Uterus (tissue), 2 donors: ENCODE measurements at regions not wholly inside any gene's neighbourhood (a gene's known extent, or its start where the extent isn't known, plus 50 kb on each side); places are given as distances from the start of the nearest gene placed in this dataset.

Source experiments
- POLR2A ChIP-seq, 2 donors: fragments of 450-650 bp; IDR thresholded peaks; one replicate each; pipeline ENCODE4 v1.6.1; 2016; ENCODE audit warnings: antibody characterized with exemption in 2 of 2, mild to moderate bottlenecking in 1 of 2, moderate library complexity in 1 of 2
- TF ChIP-seq, protein P1 (sequence below), 4 experiments: fragments of 200-600 bp in 2 of 4; fragments of 450-650 bp in 2 of 4; sonication (generic) in 2 of 4; IDR thresholded peaks; one replicate each; pipeline ENCODE4 v1.5.1; 2016 to 2019; ENCODE audit warnings: antibody characterized with exemption in 4 of 4, mild to moderate bottlenecking in 2 of 4, moderate library complexity in 1 of 4

DNA sequence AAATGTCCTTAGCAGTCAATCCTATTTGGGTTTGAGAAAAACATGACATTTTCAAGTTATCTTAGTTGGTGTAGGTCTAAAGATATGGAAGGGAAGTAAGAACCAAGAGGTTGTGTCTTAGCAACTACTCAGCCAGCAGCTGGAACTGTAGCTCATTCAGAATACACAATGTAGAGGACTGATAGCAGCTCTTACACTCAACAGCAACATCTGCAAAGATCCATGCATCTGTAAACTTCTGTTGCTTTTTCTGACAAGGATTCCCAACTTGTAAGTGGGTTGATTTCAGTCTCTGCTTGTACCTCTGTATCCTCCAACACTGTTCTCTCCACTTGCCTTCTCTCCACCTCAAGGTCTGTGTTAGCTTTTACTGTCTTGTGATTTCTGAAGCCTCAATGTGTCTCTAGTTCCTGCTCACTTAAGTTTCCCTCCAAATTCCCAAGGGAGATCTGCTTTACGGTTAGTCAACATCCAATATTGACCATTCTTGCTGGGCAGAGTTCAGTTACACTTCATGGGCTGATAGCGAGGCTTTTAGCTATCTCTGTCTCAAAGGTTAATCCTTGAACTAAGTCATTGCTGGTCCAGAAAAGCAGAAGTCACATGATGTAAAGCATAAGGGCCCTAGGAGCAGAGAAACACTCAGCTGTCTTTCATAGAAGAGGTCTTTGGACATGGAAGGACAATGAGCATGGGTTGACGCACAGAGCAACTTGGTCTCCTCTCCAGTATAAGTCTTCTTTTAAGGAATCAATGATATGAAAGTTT lies 71.6 kb upstream of the LGSN start:
- TF ChIP-seq, protein P1, sequence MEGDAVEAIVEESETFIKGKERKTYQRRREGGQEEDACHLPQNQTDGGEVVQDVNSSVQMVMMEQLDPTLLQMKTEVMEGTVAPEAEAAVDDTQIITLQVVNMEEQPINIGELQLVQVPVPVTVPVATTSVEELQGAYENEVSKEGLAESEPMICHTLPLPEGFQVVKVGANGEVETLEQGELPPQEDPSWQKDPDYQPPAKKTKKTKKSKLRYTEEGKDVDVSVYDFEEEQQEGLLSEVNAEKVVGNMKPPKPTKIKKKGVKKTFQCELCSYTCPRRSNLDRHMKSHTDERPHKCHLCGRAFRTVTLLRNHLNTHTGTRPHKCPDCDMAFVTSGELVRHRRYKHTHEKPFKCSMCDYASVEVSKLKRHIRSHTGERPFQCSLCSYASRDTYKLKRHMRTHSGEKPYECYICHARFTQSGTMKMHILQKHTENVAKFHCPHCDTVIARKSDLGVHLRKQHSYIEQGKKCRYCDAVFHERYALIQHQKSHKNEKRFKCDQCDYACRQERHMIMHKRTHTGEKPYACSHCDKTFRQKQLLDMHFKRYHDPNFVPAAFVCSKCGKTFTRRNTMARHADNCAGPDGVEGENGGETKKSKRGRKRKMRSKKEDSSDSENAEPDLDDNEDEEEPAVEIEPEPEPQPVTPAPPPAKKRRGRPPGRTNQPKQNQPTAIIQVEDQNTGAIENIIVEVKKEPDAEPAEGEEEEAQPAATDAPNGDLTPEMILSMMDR (IDR thresholded peaks at IDR 0.05): no peak
- TF ChIP-seq POLR2A (IDR thresholded peaks at IDR 0.05): no peak
